ENCODE measurements at regions not wholly inside any gene's neighbourhood (a gene's known extent, or its start where the extent isn't known, plus 50 kb on each side); places are given as distances from the start of the nearest gene placed in this dataset.

GRCh38 chr12:64965920-64966319, 141.5 kb downstream of the TBC1D30 start:
- no peak for DNase-seq (ENCODE audit: low spot score)
- Histone ChIP-seq H3K36me3 (replicated peaks; ENCODE audit: insufficient read depth, low read depth) (no peaks in the 10 kb centered on the region), H3K4me2 (no peak overlapping the region), H2AFZ (no peak overlapping the region), H3K27me3 (no peaks in the 10 kb centered on the region), H3K9me3 (ENCODE audit: low read depth) (no peaks in the 10 kb centered on the region), H3K4me1 (ENCODE audit: insufficient read depth) (no peaks in the 10 kb centered on the region), H3K79me2 (no peaks in the 10 kb centered on the region), H3K4me3 (no peak overlapping the region), H3K9me2 (replicated peaks; ENCODE audit: insufficient read depth) (no peaks in the 10 kb centered on the region), H4K20me1 (ENCODE audit: insufficient read depth, poor library complexity, severe bottlenecking) (no peaks in the 10 kb centered on the region), H3K27ac (no peak overlapping the region)
- WGBS (ENCODE audit: low lambda C conversion rate, missing lambda C conversion rate): 48% methylated on average over 2 of the region's 2 CpGs
- TF ChIP-seq CTCF (IDR thresholded peaks at IDR 0.05; ENCODE audit: poor library complexity) (no peak), EZH2phosphoT487 (IDR thresholded peaks at IDR 0.05; ENCODE audit: low read depth, severe bottlenecking, unreplicated experiment) (no peak), EZH2 (IDR thresholded peaks at IDR 0.05; ENCODE audit: borderline replicate concordance) (no peak)

- Histone ChIP-seq H3K4me2 (no peak overlapping the region), H3K79me2 (no peaks in the 10 kb centered on the region), H2AFZ (no peak overlapping the region)
Measured at GRCh38 chr12:64968989-64969819, 144.8 kb downstream of the TBC1D30 start.

DNA sequence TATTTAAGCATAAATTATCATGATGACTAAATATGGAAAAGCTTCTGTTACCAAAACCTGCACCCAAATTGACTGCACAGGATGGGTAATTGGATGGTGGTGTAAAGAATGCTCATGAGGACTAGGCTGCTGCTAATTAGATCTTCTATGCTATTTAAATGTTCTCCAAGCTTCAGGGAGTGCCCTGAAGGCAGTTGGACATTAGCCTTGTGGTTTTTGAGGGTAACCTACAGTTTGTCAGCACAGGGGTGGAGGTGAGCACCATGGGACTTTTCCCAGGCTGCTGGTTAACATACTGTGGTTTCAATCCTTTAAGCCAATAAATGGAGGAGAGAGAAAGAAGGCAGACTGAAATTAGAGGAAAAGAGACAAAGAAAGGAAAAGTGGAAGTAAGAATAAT, 145.0 kb downstream of the WIF1 start:
- Histone ChIP-seq H3K36me3 (replicated peaks; ENCODE audit: insufficient read depth, low read depth) (no peaks in the 10 kb centered on the region), H3K9me3 (ENCODE audit: low read depth) (no peaks in the 10 kb centered on the region), H3K4me3 (no peak overlapping the region), H3K27me3 (no peaks in the 10 kb centered on the region), H3K79me2 (no peaks in the 10 kb centered on the region), H2AFZ (no peak overlapping the region), H3K9me2 (replicated peaks; ENCODE audit: insufficient read depth) (no peaks in the 10 kb centered on the region), H3K27ac (no peak overlapping the region), H3K4me2 (no peak overlapping the region), H3K4me1 (ENCODE audit: insufficient read depth) (no peaks in the 10 kb centered on the region), H4K20me1 (ENCODE audit: insufficient read depth, poor library complexity, severe bottlenecking) (no peaks in the 10 kb centered on the region)
- DNase-seq (ENCODE audit: low spot score): no peak
- no peak for TF ChIP-seq EZH2 (IDR thresholded peaks at IDR 0.05; ENCODE audit: borderline replicate concordance)
- no peak for TF ChIP-seq EZH2phosphoT487 (IDR thresholded peaks at IDR 0.05; ENCODE audit: low read depth, severe bottlenecking, unreplicated experiment)
- no peak for TF ChIP-seq CTCF (IDR thresholded peaks at IDR 0.05; ENCODE audit: poor library complexity)

More at GRCh38 chr12:64968989-64969819, 144.8 kb downstream of the TBC1D30 start:
- Histone ChIP-seq H4K20me1 (ENCODE audit: insufficient read depth, poor library complexity, severe bottlenecking) (no peaks in the 10 kb centered on the region), H3K36me3 (replicated peaks; ENCODE audit: insufficient read depth, low read depth) (no peaks in the 10 kb centered on the region), H3K9me3 (ENCODE audit: low read depth) (no peaks in the 10 kb centered on the region), H3K9me2 (replicated peaks; ENCODE audit: insufficient read depth) (no peaks in the 10 kb centered on the region), H3K4me1 (ENCODE audit: insufficient read depth) (no peaks in the 10 kb centered on the region), H3K27me3 (no peaks in the 10 kb centered on the region), H3K4me3 (no peak overlapping the region), H3K27ac (no peak overlapping the region)
- DNase-seq (ENCODE audit: low spot score): no peak
- TF ChIP-seq CTCF (IDR thresholded peaks at IDR 0.05; ENCODE audit: poor library complexity) (no peak), EZH2phosphoT487 (IDR thresholded peaks at IDR 0.05; ENCODE audit: low read depth, severe bottlenecking, unreplicated experiment) (no peak), EZH2 (IDR thresholded peaks at IDR 0.05; ENCODE audit: borderline replicate concordance) (no peak)

Data from hepatocyte (in vitro differentiated cells).